ENCODE measurements at regions not wholly inside any gene's neighbourhood (a gene's known extent, or its start where the extent isn't known, plus 50 kb on each side); places are given as distances from the start of the nearest gene placed in this dataset.

- no peak overlapping the region for H2AFZ ChIP-seq (ENCODE audit: low read length)
- no peak overlapping the region for H3K4me2 ChIP-seq (ENCODE audit: low read depth, low read length)
- no peaks in the 10 kb centered on the region for H3K79me2 ChIP-seq (ENCODE audit: insufficient read depth, low read length)
- H3K4me1 ChIP-seq (ENCODE audit: insufficient read depth, low read length), result no peaks in the 10 kb centered on the region
- POLR2A ChIA-PET, result no interaction called here
- peaks cover 1 to 10% of the 10 kb centered on the region in 2 experiments; a peak in 3 of 5 replicates for H3K27me3 ChIP-seq (ENCODE audit: control insufficient read depth in 1 of 2, insufficient read depth in 2 of 2, low read length in 2 of 2)
- no peak for DNase-seq (ENCODE audit: low spot score)
- no peak overlapping the region for H3K9ac ChIP-seq (ENCODE audit: insufficient read depth, low read depth, low read length)
- BruUV-seq (replicated peaks), result no TSS peak
- no peak overlapping the region for H3K27ac ChIP-seq (ENCODE audit: extremely low read length, insufficient read depth, low read length)
- no peaks in the 10 kb centered on the region for H4K20me1 ChIP-seq (ENCODE audit: insufficient read depth, low read length)
- H3K9me3 ChIP-seq (ENCODE audit: low read length), result peaks cover 4% of the 10 kb centered on the region; the same call in 1 of the 2 replicates
- no peaks in the 10 kb centered on the region for H3K36me3 ChIP-seq (replicated peaks in 1 of 2; ENCODE audit: control insufficient read depth in 1 of 2, insufficient read depth in 2 of 2, low read length in 2 of 2)
- in situ Hi-C loops (cut with HindIII; ENCODE audit: extremely low pct_ligation_motif_present, low pct_unique_long_range_greater_than_20kb), result no loop called here
- ATAC-seq, result no peak
- 91% methylated on average over 4 of the region's 4 CpGs for WGBS (ENCODE audit: low lambda C conversion rate)
- CTCF ChIA-PET (ENCODE audit: low intra/inter-chr PET ratio, low total read pairs), result no interaction called here
- FAIRE-seq, result no peak
- H3K4me3 ChIP-seq (replicated peaks in 1 of 3; ENCODE audit: insufficient read depth in 1 of 3, low read depth in 2 of 3, low read length in 3 of 3), result no peak overlapping the region
- intact Hi-C loops (cut with micrococcal nuclease; ENCODE audit: unreplicated experiment), result no loop called here
- TF ChIP-seq, protein P1, sequence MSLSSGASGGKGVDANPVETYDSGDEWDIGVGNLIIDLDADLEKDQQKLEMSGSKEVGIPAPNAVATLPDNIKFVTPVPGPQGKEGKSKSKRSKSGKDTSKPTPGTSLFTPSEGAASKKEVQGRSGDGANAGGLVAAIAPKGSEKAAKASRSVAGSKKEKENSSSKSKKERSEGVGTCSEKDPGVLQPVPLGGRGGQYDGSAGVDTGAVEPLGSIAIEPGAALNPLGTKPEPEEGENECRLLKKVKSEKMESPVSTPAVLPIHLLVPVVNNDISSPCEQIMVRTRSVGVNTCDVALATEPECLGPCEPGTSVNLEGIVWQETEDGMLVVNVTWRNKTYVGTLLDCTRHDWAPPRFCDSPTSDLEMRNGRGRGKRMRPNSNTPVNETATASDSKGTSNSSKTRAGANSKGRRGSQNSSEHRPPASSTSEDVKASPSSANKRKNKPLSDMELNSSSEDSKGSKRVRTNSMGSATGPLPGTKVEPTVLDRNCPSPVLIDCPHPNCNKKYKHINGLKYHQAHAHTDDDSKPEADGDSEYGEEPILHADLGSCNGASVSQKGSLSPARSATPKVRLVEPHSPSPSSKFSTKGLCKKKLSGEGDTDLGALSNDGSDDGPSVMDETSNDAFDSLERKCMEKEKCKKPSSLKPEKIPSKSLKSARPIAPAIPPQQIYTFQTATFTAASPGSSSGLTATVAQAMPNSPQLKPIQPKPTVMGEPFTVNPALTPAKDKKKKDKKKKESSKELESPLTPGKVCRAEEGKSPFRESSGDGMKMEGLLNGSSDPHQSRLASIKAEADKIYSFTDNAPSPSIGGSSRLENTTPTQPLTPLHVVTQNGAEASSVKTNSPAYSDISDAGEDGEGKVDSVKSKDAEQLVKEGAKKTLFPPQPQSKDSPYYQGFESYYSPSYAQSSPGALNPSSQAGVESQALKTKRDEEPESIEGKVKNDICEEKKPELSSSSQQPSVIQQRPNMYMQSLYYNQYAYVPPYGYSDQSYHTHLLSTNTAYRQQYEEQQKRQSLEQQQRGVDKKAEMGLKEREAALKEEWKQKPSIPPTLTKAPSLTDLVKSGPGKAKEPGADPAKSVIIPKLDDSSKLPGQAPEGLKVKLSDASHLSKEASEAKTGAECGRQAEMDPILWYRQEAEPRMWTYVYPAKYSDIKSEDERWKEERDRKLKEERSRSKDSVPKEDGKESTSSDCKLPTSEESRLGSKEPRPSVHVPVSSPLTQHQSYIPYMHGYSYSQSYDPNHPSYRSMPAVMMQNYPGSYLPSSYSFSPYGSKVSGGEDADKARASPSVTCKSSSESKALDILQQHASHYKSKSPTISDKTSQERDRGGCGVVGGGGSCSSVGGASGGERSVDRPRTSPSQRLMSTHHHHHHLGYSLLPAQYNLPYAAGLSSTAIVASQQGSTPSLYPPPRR (CRISPR knock-in tag; IDR thresholded peaks at IDR 0.05; ENCODE audit: borderline replicate concordance), result no peak
- TF ChIP-seq ATF4 (CRISPR knock-in tag; IDR thresholded peaks at IDR 0.05), result no peak
- no peak for TF ChIP-seq CAMTA2 (CRISPR knock-in tag; IDR thresholded peaks at IDR 0.05; ENCODE audit: borderline replicate concordance)
- TF ChIP-seq ZSCAN25 (CRISPR knock-in tag; IDR thresholded peaks at IDR 0.05), result no peak
- TF ChIP-seq ZNF496 (CRISPR knock-in tag; IDR thresholded peaks at IDR 0.05; ENCODE audit: insufficient replicate concordance), result no peak
- TF ChIP-seq, protein P2, sequence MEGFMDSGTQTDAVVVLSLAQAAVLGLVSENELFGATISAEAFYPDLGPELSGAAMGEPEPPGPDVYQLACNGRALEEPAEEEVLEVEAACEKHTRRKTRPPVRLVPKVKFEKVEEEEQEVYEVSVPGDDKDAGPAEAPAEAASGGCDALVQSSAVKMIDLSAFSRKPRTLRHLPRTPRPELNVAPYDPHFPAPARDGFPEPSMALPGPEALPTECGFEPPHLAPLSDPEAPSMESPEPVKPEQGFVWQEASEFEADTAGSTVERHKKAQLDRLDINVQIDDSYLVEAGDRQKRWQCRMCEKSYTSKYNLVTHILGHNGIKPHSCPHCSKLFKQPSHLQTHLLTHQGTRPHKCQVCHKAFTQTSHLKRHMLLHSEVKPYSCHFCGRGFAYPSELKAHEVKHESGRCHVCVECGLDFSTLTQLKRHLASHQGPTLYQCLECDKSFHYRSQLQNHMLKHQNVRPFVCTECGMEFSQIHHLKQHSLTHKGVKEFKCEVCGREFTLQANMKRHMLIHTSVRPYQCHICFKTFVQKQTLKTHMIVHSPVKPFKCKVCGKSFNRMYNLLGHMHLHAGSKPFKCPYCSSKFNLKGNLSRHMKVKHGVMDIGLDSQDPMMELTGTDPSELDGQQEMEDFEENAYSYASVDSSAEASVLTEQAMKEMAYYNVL (CRISPR knock-in tag; IDR thresholded peaks at IDR 0.05; ENCODE audit: borderline replicate concordance), result no peak
- no peak for TF ChIP-seq ZNF235 (CRISPR knock-in tag; IDR thresholded peaks at IDR 0.05; ENCODE audit: borderline replicate concordance)
- TF ChIP-seq, protein P3, sequence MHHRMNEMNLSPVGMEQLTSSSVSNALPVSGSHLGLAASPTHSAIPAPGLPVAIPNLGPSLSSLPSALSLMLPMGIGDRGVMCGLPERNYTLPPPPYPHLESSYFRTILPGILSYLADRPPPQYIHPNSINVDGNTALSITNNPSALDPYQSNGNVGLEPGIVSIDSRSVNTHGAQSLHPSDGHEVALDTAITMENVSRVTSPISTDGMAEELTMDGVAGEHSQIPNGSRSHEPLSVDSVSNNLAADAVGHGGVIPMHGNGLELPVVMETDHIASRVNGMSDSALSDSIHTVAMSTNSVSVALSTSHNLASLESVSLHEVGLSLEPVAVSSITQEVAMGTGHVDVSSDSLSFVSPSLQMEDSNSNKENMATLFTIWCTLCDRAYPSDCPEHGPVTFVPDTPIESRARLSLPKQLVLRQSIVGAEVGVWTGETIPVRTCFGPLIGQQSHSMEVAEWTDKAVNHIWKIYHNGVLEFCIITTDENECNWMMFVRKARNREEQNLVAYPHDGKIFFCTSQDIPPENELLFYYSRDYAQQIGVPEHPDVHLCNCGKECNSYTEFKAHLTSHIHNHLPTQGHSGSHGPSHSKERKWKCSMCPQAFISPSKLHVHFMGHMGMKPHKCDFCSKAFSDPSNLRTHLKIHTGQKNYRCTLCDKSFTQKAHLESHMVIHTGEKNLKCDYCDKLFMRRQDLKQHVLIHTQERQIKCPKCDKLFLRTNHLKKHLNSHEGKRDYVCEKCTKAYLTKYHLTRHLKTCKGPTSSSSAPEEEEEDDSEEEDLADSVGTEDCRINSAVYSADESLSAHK (CRISPR knock-in tag; IDR thresholded peaks at IDR 0.05; ENCODE audit: borderline replicate concordance), result no peak
- TF ChIP-seq, protein P4, sequence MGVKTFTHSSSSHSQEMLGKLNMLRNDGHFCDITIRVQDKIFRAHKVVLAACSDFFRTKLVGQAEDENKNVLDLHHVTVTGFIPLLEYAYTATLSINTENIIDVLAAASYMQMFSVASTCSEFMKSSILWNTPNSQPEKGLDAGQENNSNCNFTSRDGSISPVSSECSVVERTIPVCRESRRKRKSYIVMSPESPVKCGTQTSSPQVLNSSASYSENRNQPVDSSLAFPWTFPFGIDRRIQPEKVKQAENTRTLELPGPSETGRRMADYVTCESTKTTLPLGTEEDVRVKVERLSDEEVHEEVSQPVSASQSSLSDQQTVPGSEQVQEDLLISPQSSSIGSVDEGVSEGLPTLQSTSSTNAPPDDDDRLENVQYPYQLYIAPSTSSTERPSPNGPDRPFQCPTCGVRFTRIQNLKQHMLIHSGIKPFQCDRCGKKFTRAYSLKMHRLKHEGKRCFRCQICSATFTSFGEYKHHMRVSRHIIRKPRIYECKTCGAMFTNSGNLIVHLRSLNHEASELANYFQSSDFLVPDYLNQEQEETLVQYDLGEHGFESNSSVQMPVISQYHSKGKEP (CRISPR knock-in tag; IDR thresholded peaks at IDR 0.05), result no peak
Measured at GRCh38 chr6:163900570-163900969, 486.1 kb downstream of the QKI start.

Data from HepG2 (cell line).